ENCODE measurements at regions not wholly inside any gene's neighbourhood (a gene's known extent, or its start where the extent isn't known, plus 50 kb on each side); places are given as distances from the start of the nearest gene placed in this dataset.

DNA sequence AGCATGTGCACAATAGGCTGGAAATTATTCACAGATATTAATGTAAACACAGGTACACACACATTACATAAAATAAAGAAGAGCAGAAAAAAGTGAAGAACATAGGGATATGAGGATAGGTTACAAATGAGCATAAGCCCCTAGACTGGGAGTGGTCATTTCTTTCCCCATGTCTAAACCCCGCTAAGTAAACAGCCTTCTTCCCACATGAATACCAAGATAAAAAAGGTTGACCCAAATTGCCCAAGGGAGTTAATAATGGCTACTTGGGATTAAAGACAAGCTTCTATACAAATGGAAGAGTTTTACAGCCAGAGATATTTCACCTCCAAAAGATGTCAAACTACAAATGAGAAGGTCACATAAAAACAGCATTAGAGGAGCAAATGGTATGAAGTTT lies 527.1 kb upstream of the CELF2 start:
- Histone ChIP-seq H3K9me3 (no peaks in the 10 kb centered on the region), H3K4me3 (replicated peaks in 1 of 3) (no peak overlapping the region), H3K36me3 (no peaks in the 10 kb centered on the region), H3K27me3 (no peaks in the 10 kb centered on the region), H3K27ac (no peak overlapping the region), H3K4me1 (no peaks in the 10 kb centered on the region)
- no peak for TF ChIP-seq POLR2A (IDR thresholded peaks at IDR 0.05)
- TF ChIP-seq, protein P1, sequence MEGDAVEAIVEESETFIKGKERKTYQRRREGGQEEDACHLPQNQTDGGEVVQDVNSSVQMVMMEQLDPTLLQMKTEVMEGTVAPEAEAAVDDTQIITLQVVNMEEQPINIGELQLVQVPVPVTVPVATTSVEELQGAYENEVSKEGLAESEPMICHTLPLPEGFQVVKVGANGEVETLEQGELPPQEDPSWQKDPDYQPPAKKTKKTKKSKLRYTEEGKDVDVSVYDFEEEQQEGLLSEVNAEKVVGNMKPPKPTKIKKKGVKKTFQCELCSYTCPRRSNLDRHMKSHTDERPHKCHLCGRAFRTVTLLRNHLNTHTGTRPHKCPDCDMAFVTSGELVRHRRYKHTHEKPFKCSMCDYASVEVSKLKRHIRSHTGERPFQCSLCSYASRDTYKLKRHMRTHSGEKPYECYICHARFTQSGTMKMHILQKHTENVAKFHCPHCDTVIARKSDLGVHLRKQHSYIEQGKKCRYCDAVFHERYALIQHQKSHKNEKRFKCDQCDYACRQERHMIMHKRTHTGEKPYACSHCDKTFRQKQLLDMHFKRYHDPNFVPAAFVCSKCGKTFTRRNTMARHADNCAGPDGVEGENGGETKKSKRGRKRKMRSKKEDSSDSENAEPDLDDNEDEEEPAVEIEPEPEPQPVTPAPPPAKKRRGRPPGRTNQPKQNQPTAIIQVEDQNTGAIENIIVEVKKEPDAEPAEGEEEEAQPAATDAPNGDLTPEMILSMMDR (IDR thresholded peaks at IDR 0.05): no peak
- intact Hi-C loops (cut with DNase I): no loop called here
- WGBS, 2 donors: 54 to 95% methylated on average over 1 of the region's 1 CpG
- no peak for DNase-seq

DNA sequence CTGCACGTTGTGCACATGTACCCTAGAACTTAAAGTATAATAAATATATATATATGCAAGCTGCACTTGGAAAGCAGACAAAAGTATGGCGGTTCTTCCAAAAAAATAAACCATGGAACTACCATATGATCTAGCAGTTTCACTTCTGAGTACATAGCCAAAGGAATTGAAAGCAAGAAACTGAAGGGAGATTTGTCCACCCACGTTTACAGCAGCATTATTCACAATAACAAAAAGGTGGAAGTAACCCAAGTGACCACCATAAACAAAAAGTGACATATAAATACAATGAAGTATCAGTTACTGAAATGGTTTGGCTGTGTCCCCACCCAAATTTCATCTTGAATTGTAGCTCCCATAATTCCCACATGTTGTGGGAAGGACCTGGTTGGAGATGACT lies 525.3 kb upstream of the CELF2 start:
- TF ChIP-seq, protein P1 (IDR thresholded peaks at IDR 0.05): no peak
- no peak for TF ChIP-seq POLR2A (IDR thresholded peaks at IDR 0.05)
- Histone ChIP-seq H3K9me3 (no peaks in the 10 kb centered on the region), H3K36me3 (no peaks in the 10 kb centered on the region), H3K27ac (no peak overlapping the region), H3K27me3 (no peaks in the 10 kb centered on the region), H3K4me3 (replicated peaks in 1 of 3) (no peak overlapping the region), H3K4me1 (no peaks in the 10 kb centered on the region)
- no peak for DNase-seq
- intact Hi-C loops (cut with DNase I): no loop called here
- WGBS, 2 donors: 69 to 70% methylated on average over 3 of the region's 3 CpGs

DNA sequence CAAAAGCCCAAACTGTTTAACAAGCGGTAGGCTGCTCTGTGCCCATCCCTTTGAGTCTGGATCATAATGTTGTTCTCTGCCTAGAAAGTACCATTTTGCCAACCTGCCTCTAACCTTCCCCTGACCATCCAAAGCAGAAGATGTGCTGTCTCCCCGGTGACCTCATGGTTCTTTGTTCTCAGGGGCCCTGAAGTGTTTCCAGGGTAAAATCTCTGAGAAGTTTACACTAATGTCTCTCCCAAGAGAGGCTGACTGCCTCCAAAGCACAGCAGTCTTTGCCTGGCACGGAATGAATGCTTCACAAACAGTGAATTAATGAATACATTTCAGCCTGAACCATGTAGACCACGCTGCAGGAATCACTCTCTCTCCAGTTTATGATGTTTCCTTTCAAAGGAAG lies 523.8 kb upstream of the CELF2 start:
- 74 to 85% methylated on average over 4 of the region's 4 CpGs for WGBS, 2 donors
- H3K27me3 ChIP-seq: no peaks in the 10 kb centered on the region
- no peaks in the 10 kb centered on the region for H3K9me3 ChIP-seq
- no peak for DNase-seq
- no peak overlapping the region for H3K27ac ChIP-seq
- intact Hi-C loops (cut with DNase I): no loop called here
- no peaks in the 10 kb centered on the region for H3K36me3 ChIP-seq
- no peak overlapping the region for H3K4me3 ChIP-seq (replicated peaks in 1 of 3)
- TF ChIP-seq, protein P1 (IDR thresholded peaks at IDR 0.05): no peak
- no peak for TF ChIP-seq POLR2A (IDR thresholded peaks at IDR 0.05)
- no peaks in the 10 kb centered on the region for H3K4me1 ChIP-seq

DNA sequence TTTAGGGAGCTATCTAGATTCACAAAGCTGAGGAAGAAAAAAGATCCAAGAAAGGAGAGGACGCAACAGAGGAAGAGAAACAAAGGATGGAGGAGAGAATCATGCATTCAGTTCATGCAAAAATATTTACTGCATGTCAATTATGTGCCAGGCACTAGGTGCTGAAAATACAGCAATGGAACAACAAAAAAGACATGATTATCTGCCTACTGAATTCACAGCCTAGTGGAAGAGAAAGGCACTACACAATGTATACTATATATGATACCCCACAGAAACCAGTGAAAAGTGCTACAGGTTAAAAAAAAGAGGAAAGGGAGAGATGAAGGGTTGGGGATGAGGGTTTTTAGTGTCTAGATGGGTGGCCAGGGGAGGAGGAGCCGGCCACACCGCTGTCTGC lies 520.4 kb upstream of the CELF2 start:
- DNase-seq: no peak
- intact Hi-C loops (cut with DNase I): no loop called here
- Histone ChIP-seq H3K27me3 (no peaks in the 10 kb centered on the region), H3K4me3 (replicated peaks in 1 of 3) (no peak overlapping the region), H3K27ac (no peak overlapping the region), H3K4me1 (no peaks in the 10 kb centered on the region), H3K9me3 (no peaks in the 10 kb centered on the region), H3K36me3 (no peaks in the 10 kb centered on the region)
- WGBS, 2 donors: 90 to 95% methylated on average over 3 of the region's 3 CpGs
- TF ChIP-seq, protein P1 (IDR thresholded peaks at IDR 0.05): no peak
- no peak for TF ChIP-seq POLR2A (IDR thresholded peaks at IDR 0.05)

DNA sequence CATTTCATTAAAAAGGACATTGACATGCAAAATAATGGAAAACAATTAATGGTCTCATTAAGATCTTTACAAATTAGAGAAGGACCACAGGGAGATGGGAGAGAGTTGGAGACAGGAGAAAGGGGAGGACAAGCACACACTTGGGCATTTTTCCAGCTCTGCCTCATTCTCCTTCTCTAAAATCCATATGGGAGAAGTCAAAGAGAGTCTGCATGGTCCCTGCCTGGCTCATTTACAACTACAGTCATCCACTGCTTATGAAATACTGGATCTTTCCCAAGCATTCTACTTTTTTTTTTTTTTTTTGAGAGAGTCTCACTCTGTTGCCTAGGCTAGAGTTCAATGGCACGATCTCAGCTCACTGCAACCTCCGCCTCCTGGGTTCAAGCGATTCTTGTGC lies 518.9 kb upstream of the CELF2 start:
- H3K4me3 ChIP-seq (replicated peaks in 1 of 3): no peak overlapping the region
- H3K9me3 ChIP-seq: no peaks in the 10 kb centered on the region
- H3K27ac ChIP-seq: no peak overlapping the region
- TF ChIP-seq, protein P1 (IDR thresholded peaks at IDR 0.05): no peak
- no peak for TF ChIP-seq POLR2A (IDR thresholded peaks at IDR 0.05)
- WGBS, 2 donors: 92 to 97% methylated on average over 3 of the region's 3 CpGs
- intact Hi-C loops (cut with DNase I): no loop called here
- DNase-seq: no peak
- H3K4me1 ChIP-seq: no peaks in the 10 kb centered on the region
- no peaks in the 10 kb centered on the region for H3K27me3 ChIP-seq
- no peaks in the 10 kb centered on the region for H3K36me3 ChIP-seq

Data from thyroid gland (tissue), 4 donors.